HAP-1 (cell line): ENCODE measurements at regions not wholly inside any gene's neighbourhood (a gene's known extent, or its start where the extent isn't known, plus 50 kb on each side); places are given as distances from the start of the nearest gene placed in this dataset.

ENCODE experiments used
- DNase-seq, 2 experiments: peaks; one replicate each; pipeline ENCODE4 v3.0.0-alpha.2; 2016 to 2020; ENCODE audit warnings: low spot score in 2 of 2
- H3K27me3 ChIP-seq: fragments of 250-450 bp; sonication (Bioruptor Pico); 2 replicates; pipeline ENCODE4 v1.5.1; 2020; ENCODE audit warnings: low read depth, mild to moderate bottlenecking, moderate library complexity
- H3K36me3 ChIP-seq: fragments of 250-450 bp; sonication (Bioruptor Pico); replicated peaks from 2 replicates; pipeline ENCODE4 v1.5.1; 2020; ENCODE audit warnings: mild to moderate bottlenecking
- H3K4me1 ChIP-seq: fragments of 250-450 bp; sonication (Bioruptor Pico); 2 replicates; pipeline ENCODE4 v1.5.1; 2020; ENCODE audit warnings: mild to moderate bottlenecking
- H3K4me3 ChIP-seq: fragments of 250-450 bp; sonication (Bioruptor Pico); 2 replicates; pipeline ENCODE4 v1.5.1; 2020; ENCODE audit warnings: mild to moderate bottlenecking, moderate library complexity
- H3K9me3 ChIP-seq: fragments of 250-450 bp; sonication (Bioruptor Pico); 2 replicates; pipeline ENCODE4 v1.5.1; 2020; ENCODE audit warnings: mild to moderate bottlenecking, moderate library complexity
- in situ Hi-C: fragments of 300-500 bp; cut with MboI; formaldehyde crosslinking; loops from 3 replicates; pipeline ENCODE4 v1.14.3; 2020; ENCODE audit warnings: low sequenced_read_pairs, inconsistent platforms, mixed read lengths

GRCh38 chr2:51153236-51153635 is 121.3 kb upstream of the NRXN1 start:
- H3K9me3 ChIP-seq: no peaks in the 10 kb centered on the region
- no peak overlapping the region for H3K4me3 ChIP-seq
- H3K27me3 ChIP-seq: no peaks in the 10 kb centered on the region
- no peaks in the 10 kb centered on the region for H3K36me3 ChIP-seq
- in situ Hi-C loops: no loop called here
- DNase-seq: no peak
- H3K4me1 ChIP-seq: no peaks in the 10 kb centered on the region

DNA sequence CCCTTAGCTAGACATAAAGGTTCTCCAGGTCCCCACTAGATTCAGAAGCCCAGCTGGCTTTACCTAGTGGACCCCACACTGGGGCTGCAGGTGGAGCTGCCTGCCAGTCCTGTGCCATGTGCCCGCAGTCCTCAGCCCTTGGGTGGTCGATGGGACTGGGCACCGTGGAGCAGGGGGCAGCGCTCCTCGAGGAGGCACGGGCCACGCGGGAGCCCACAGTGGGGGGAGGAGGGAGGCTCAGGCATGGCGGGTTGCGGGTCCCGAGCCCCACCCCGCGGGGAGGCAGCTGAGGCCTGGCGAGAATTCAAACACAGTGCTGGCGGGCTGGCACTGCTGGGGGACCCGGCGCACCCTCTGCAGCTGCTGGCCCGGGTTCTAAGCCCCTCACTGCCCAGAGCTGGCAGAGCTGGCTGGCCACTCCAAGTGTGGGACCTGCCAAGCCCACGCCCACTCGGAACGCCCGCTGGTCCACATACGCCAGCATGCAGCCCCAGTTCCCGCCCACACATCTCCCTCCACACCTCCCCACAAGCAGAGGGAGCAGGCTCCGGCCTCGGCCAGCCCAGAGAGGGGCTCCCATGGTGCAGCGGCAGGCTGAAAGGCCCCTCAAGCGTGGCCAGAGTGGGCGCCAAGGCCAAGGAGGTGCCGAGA is 119.7 kb upstream of the NRXN1 start:
- Histone ChIP-seq H3K4me3 (no peak overlapping the region), H3K4me1 (no peaks in the 10 kb centered on the region), H3K27me3 (no peaks in the 10 kb centered on the region), H3K36me3 (no peaks in the 10 kb centered on the region), H3K9me3 (no peaks in the 10 kb centered on the region)
- in situ Hi-C loops: no loop called here
- DNase-seq: no peak

DNA sequence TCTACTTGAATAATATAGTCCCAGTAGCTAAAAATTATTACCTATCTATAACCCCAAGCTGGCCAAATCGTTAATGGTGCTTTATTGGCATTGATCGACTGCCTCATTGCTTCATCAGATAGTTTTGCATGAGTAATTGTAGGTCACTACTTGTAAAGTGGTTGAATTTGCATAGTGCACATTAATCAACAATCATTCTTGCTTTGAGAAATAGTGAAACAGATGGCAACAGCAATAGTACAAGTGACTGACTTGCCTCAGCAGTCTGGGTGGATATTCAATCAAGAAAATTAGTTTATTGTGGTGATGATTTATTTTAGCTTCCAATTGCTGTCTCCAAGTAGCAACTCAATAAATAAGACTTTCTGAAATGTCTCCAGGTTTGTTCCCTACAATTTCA is 117.8 kb upstream of the NRXN1 start:
- no peaks in the 10 kb centered on the region for H3K36me3 ChIP-seq
- H3K27me3 ChIP-seq: no peaks in the 10 kb centered on the region
- DNase-seq: no peak
- no peak overlapping the region for H3K4me3 ChIP-seq
- H3K4me1 ChIP-seq: no peaks in the 10 kb centered on the region
- H3K9me3 ChIP-seq: no peaks in the 10 kb centered on the region
- in situ Hi-C loops: no loop called here

DNA sequence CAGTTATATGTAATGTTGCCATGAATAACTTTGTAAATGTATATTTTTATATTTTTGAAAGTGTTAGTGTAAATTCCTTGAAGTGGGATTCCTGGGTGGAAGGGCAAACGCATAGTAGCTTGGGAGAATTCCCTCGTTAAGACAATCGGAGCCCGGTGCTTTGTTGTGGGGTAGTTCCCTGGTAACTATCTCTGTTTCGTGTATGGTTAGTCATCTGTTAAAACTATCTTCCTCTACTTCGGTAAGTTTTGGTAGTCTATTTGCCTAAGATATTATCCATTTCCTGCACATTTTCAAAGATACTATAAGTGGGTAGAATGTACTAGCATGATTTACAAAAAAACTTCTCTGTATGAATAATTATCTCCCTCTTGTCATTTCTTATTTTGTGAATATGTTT is 113.8 kb upstream of the NRXN1 start:
- Histone ChIP-seq H3K4me3 (no peak overlapping the region), H3K27me3 (no peaks in the 10 kb centered on the region), H3K36me3 (no peaks in the 10 kb centered on the region), H3K9me3 (no peaks in the 10 kb centered on the region), H3K4me1 (no peaks in the 10 kb centered on the region)
- DNase-seq: no peak
- in situ Hi-C loops: no loop called here

- H3K36me3 ChIP-seq: no peaks in the 10 kb centered on the region
- H3K27me3 ChIP-seq: no peaks in the 10 kb centered on the region
- H3K4me1 ChIP-seq: no peaks in the 10 kb centered on the region
- H3K9me3 ChIP-seq: no peaks in the 10 kb centered on the region
- H3K4me3 ChIP-seq: no peak overlapping the region
- no peak for DNase-seq
- in situ Hi-C loops: no loop called here
Observed at GRCh38 chr2:51120754-51121280, 88.9 kb upstream of the NRXN1 start.

DNA sequence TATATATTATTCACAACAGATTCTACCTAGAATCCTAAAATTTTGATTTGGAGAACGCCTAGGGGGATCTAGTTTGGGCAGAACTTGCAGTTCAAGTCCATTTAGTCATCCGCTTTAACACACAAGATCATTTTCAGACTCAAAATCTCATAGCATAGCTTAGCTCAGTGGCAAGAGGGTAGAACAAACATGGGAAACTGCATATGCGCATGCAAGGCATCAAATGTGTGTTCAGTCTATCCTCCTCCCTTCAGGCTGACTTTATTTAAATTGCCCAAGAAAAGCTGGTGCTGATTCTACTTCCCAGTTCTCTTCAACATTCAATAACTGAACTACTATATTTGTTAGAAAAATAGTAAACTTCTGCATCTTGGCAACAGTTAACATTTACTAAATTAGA is 79.6 kb upstream of the NRXN1 start:
- DNase-seq: no peak
- Histone ChIP-seq H3K9me3 (no peaks in the 10 kb centered on the region), H3K27me3 (no peaks in the 10 kb centered on the region), H3K36me3 (no peaks in the 10 kb centered on the region), H3K4me1 (peaks cover 5% of the 10 kb centered on the region; the same call in 1 of the 2 replicates), H3K4me3 (no peak overlapping the region)
- in situ Hi-C loops: no loop called here

- no peaks in the 10 kb centered on the region for H3K27me3 ChIP-seq
- H3K4me1 ChIP-seq: peaks cover 5% of the 10 kb centered on the region; the same call in 1 of the 2 replicates
- DNase-seq: no peak
- no peak overlapping the region for H3K4me3 ChIP-seq
- no peaks in the 10 kb centered on the region for H3K36me3 ChIP-seq
- no peaks in the 10 kb centered on the region for H3K9me3 ChIP-seq
- in situ Hi-C loops: no loop called here
Observed at GRCh38 chr2:51108794-51109193, 76.9 kb upstream of the NRXN1 start.

DNA sequence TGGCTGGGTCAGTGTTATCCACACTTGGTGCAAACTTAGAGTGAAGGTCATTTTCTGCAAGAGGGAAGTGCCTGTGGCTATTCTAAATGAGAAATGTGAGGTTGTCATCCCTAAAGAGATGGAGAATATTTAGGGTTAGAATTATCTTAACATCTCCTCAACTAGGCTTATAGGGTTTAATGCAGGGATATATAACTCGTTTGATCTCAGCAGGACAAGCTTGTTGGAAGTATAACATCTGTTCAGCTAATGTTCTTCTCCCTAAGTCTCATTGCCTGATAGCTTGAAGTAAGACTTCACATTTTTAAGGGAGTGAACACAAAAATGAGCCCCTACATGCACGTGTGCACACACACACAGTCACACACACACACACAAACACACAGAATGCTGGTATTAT is 75.9 kb upstream of the NRXN1 start:
- DNase-seq: no peak
- no peaks in the 10 kb centered on the region for H3K27me3 ChIP-seq
- no peak overlapping the region for H3K4me3 ChIP-seq
- no peaks in the 10 kb centered on the region for H3K36me3 ChIP-seq
- in situ Hi-C loops: no loop called here
- H3K9me3 ChIP-seq: no peaks in the 10 kb centered on the region
- peaks cover 5% of the 10 kb centered on the region; the same call in 1 of the 2 replicates for H3K4me1 ChIP-seq

DNA sequence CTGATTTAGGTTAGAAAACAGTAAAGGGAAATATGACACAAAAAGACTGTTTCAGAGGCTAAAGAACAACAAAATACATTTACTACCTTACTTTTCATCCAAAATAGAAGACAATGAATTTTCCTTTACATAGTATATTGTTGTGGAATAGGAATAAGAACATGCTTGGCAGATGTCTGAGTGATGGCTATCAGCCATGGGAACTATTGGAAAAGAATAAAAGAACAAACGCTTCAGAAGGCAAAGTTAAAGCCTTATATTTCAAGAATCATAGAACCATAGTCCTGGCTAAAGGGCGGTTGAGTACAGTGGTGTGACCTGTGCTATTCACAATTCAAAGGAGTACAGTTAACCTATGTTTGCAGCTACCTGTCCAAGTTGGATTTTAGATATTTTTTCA is 73.9 kb upstream of the NRXN1 start:
- in situ Hi-C loops: no loop called here
- no peaks in the 10 kb centered on the region for H3K27me3 ChIP-seq
- no peaks in the 10 kb centered on the region for H3K36me3 ChIP-seq
- H3K9me3 ChIP-seq: no peaks in the 10 kb centered on the region
- no peak for DNase-seq
- no peak overlapping the region for H3K4me3 ChIP-seq
- H3K4me1 ChIP-seq: peaks cover 5% of the 10 kb centered on the region; the same call in 1 of the 2 replicates

GRCh38 chr2:51103205-51103604 is 71.3 kb upstream of the NRXN1 start:
- Histone ChIP-seq H3K27me3 (no peaks in the 10 kb centered on the region), H3K4me3 (no peak overlapping the region), H3K4me1 (no peaks in the 10 kb centered on the region), H3K9me3 (no peaks in the 10 kb centered on the region), H3K36me3 (no peaks in the 10 kb centered on the region)
- DNase-seq: no peak
- in situ Hi-C loops: no loop called here

DNA sequence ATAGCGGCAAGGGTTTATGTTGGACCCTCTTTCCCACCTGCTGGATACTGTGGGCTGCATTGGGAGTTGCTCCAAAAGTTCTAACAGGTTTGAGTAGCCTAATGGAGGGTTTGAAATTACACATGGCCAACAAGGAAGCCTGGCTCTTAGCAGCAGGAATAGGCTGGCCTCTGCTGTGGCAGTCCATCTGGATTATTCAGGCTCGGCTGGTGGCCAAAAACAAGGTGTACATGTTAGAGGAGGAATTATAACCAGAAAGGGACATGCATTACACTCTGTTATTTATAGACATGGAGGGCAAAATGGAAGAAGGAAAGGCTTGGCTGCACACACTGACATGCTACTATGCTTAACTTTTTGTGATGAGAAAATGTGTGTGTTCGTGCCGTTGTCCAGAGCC is 61.1 kb upstream of the NRXN1 start:
- DNase-seq: no peak
- no peaks in the 10 kb centered on the region for H3K27me3 ChIP-seq
- no peaks in the 10 kb centered on the region; the same call in 1 of the 2 replicates for H3K4me1 ChIP-seq
- H3K9me3 ChIP-seq: no peaks in the 10 kb centered on the region
- no peaks in the 10 kb centered on the region for H3K36me3 ChIP-seq
- no peak overlapping the region for H3K4me3 ChIP-seq
- in situ Hi-C loops: no loop called here

- Histone ChIP-seq H3K36me3 (no peaks in the 10 kb centered on the region), H3K27me3 (no peaks in the 10 kb centered on the region), H3K9me3 (no peaks in the 10 kb centered on the region), H3K4me3 (no peak overlapping the region), H3K4me1 (no peaks in the 10 kb centered on the region)
- DNase-seq: no peak
- in situ Hi-C loops: no loop called here
Observed at GRCh38 chr2:51085420-51086068, 53.6 kb upstream of the NRXN1 start.

DNA sequence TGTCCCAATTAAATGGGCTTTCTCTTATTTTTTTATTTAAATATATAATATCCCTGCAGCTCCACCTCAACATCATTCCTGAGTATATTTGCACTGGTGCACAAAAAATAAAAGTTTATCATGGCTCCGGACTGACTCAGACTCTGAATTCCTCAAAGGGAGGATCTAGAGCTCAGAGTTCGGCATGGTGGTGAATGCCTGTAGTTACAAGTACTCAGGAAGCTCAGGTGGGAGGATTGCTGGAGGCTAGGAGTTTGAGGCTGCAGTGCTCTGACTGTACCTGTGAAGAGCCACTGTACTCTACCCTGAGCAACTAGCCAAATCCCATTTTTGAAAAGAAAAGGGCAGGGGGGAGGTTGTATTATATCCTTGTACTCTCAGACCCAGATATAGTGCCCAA is 52.8 kb upstream of the NRXN1 start:
- no peaks in the 10 kb centered on the region for H3K9me3 ChIP-seq
- no peaks in the 10 kb centered on the region for H3K4me1 ChIP-seq
- no peak overlapping the region for H3K4me3 ChIP-seq
- no peaks in the 10 kb centered on the region for H3K27me3 ChIP-seq
- no peaks in the 10 kb centered on the region for H3K36me3 ChIP-seq
- in situ Hi-C loops: no loop called here
- no peak for DNase-seq
